HCT116 (cell line): ENCODE measurements at regions not wholly inside any gene's neighbourhood (a gene's known extent, or its start where the extent isn't known, plus 50 kb on each side); places are given as distances from the start of the nearest gene placed in this dataset.

Experiments
- ATAC-seq: fragments of 200-7000 bp; cut with Tn5 transposase; 2 replicates; pipeline ENCODE4 v1.9.1; 2020; ENCODE audit warnings: mild to moderate bottlenecking, moderate library complexity
- BruUV-seq: library from RNA; stranded (reverse); fragments of 400-500 nt; replicated peaks from 2 replicates; lab custom pipeline; 2021; lab: Mats Ljungman, UMichigan
- CTCF ChIA-PET: fragments of 300-600 bp; sonication (Branson Sonifier 250); formaldehyde crosslinking; loops from one replicate; lab custom pipeline; 2021; ENCODE audit warnings: antibody characterized with exemption; lab: Charles Lee
- POLR2A ChIA-PET: fragments of 300-600, 350-600 bp; sonication (Branson Sonifier 250); formaldehyde crosslinking; loops from one replicate; lab custom pipeline; 2021; ENCODE audit warnings: antibody characterized with exemption; lab: Charles Lee
- RAD21 ChIA-PET, 2 experiments: fragments of 300-600 bp; sonication (Branson Sonifier 250); formaldehyde crosslinking; loops; one replicate each; lab custom pipeline; 2023; ENCODE audit warnings: low total read pairs in 2 of 2; ENCODE audit not compliant: uncharacterized antibody in 2 of 2, unreplicated experiment in 2 of 2, low non-redundant PET in 1 of 2; lab: Charles Lee
- DNase-seq: peaks from one replicate; pipeline ENCODE4 v3.0.0-alpha.2; 2010; ENCODE audit warnings: low read depth, low spot score
- H2AFZ ChIP-seq: fragments of 200-600 bp; shearing (Covaris generic), sonication (generic); 2 replicates; pipeline ENCODE4 v1.6.1; 2017; ENCODE audit warnings: low read depth, mixed run types, mixed read lengths, antibody characterized with exemption, low read length; ENCODE audit not compliant: poor library complexity, severe bottlenecking
- H3K27ac ChIP-seq: 2 replicates; pipeline ENCODE4 v1.5.1; 2012; ENCODE audit warnings: low read depth, low read length
- H3K27me3 ChIP-seq: fragments of 200-600 bp; sonication (generic); 2 replicates; pipeline ENCODE4 v1.6.1; 2016; ENCODE audit warnings: mixed run types, low read length, mixed read lengths; ENCODE audit not compliant: insufficient read depth
- H3K36me3 ChIP-seq, 2 experiments: fragments of 200-500 bp in 1 of 2; fragments of 200-600 bp in 1 of 2; sonication (Bioruptor generic) in 1 of 2; sonication (generic) in 1 of 2; 2 replicates each; pipeline versions ENCODE4 v1.5.1 to v1.6.1; 2014 to 2016; ENCODE audit warnings: low read length in 2 of 2, inconsistent platforms in 1 of 2, mixed read lengths in 1 of 2, mixed run types in 1 of 2; ENCODE audit not compliant: insufficient read depth in 2 of 2, control insufficient read depth in 1 of 2
- H3K4me1 ChIP-seq, 2 experiments: fragments of 200-600 bp in 1 of 2; sonication (generic) in 1 of 2; 2 replicates each; pipeline versions ENCODE4 v1.5.1 to v1.6.1; 2012 to 2017; ENCODE audit warnings: low read length in 2 of 2, inconsistent platforms in 1 of 2, mild to moderate bottlenecking in 1 of 2, mixed read lengths in 1 of 2, mixed run types in 1 of 2, moderate library complexity in 1 of 2; ENCODE audit not compliant: insufficient read depth in 2 of 2, control insufficient read depth in 1 of 2
- H3K4me2 ChIP-seq: fragments of 200-600 bp; sonication (generic); 2 replicates; pipeline ENCODE4 v1.6.1; 2017; ENCODE audit warnings: mixed run types, low read length, mixed read lengths
- H3K4me3 ChIP-seq, 2 experiments: fragments of 200-600 bp in 1 of 2; sonication (generic) in 1 of 2; replicated peaks in 1 of 2; 2 replicates each; pipeline ENCODE4 v1.5.1; 2011 to 2016; ENCODE audit warnings: low read length in 2 of 2, control low read depth in 1 of 2, low read depth in 1 of 2, mild to moderate bottlenecking in 1 of 2, mixed read lengths in 1 of 2, mixed run types in 1 of 2
- H3K79me2 ChIP-seq: fragments of 200-600 bp; sonication (generic); 2 replicates; pipeline ENCODE4 v1.6.1; 2017; ENCODE audit warnings: mild to moderate bottlenecking, mixed run types, low read length, moderate library complexity, mixed read lengths; ENCODE audit not compliant: insufficient read depth
- H3K9ac ChIP-seq: fragments of 200-600 bp; sonication (generic); 2 replicates; pipeline ENCODE4 v1.6.1; 2016; ENCODE audit warnings: low read length, mixed read lengths
- H3K9me2 ChIP-seq: fragments of 200-600 bp; sonication (generic), shearing (Covaris generic); 2 replicates; pipeline ENCODE4 v1.6.1; 2017; ENCODE audit warnings: mixed run types, mild to moderate bottlenecking, moderate library complexity; ENCODE audit not compliant: insufficient read depth
- H3K9me3 ChIP-seq, 2 experiments: fragments of 200-500 bp in 1 of 2; fragments of 200-600 bp in 1 of 2; sonication (Bioruptor generic) in 1 of 2; sonication (generic) in 1 of 2; 2 replicates each; pipeline ENCODE4 v1.6.1; 2014 to 2017; ENCODE audit warnings: low read length in 2 of 2, mixed read lengths in 2 of 2, inconsistent platforms in 1 of 2, low read depth in 1 of 2, mild to moderate bottlenecking in 1 of 2, mixed run types in 1 of 2, moderate library complexity in 1 of 2; ENCODE audit not compliant: control insufficient read depth in 1 of 2, insufficient read depth in 1 of 2
- H4K20me1 ChIP-seq: fragments of 200-600 bp; sonication (generic), shearing (Covaris generic); 2 replicates; pipeline ENCODE4 v1.6.1; 2017; ENCODE audit warnings: mixed run types, mild to moderate bottlenecking, moderate library complexity; ENCODE audit not compliant: insufficient read depth
- CBX3 ChIP-seq: IDR thresholded peaks from 2 replicates; pipeline ENCODE4 v1.6.1; 2012; ENCODE audit warnings: low read depth
- EGR1 ChIP-seq: IDR thresholded peaks from 2 replicates; pipeline ENCODE4 v1.6.1; 2012; ENCODE audit warnings: low read depth
- ELF1 ChIP-seq: IDR thresholded peaks from 2 replicates; pipeline ENCODE4 v1.6.1; 2012; ENCODE audit warnings: low read depth, borderline replicate concordance
- EZH2phosphoT487 ChIP-seq: fragments of 200-600 bp; IDR thresholded peaks from 2 replicates; pipeline ENCODE4 v1.6.1; 2018; ENCODE audit warnings: antibody characterized with exemption, borderline replicate concordance
- JUND ChIP-seq: IDR thresholded peaks from 2 replicates; pipeline ENCODE4 v1.6.1; 2012
- POLR2A ChIP-seq: IDR thresholded peaks from 2 replicates; pipeline ENCODE4 v1.7.0; 2011; ENCODE audit warnings: borderline replicate concordance; ENCODE audit not compliant: insufficient read depth, insufficient read length; ENCODE audit errors: extremely low read depth
- POLR2AphosphoS5 ChIP-seq: IDR thresholded peaks from 2 replicates; pipeline ENCODE4 v1.6.1; 2011; ENCODE audit warnings: mild to moderate bottlenecking, low read depth, low read length, moderate library complexity
- RAD21 ChIP-seq: IDR thresholded peaks from 2 replicates; pipeline ENCODE4 v1.6.1; 2012; ENCODE audit warnings: low read depth, mild to moderate bottlenecking
- SRF ChIP-seq: IDR thresholded peaks from 2 replicates; pipeline ENCODE4 v1.6.1; 2012; ENCODE audit warnings: low read depth
- YY1 ChIP-seq: IDR thresholded peaks from 2 replicates; pipeline ENCODE4 v1.6.1; 2011; ENCODE audit warnings: low read length, low read depth, moderate library complexity, mild to moderate bottlenecking; ENCODE audit not compliant: insufficient replicate concordance; ENCODE audit errors: extremely low read depth
- ZFX ChIP-seq: fragments of 450-650 bp; IDR thresholded peaks from 2 replicates; pipeline ENCODE4 v1.6.1; 2017
- ZNF274 ChIP-seq: fragments of 200-500 bp; sonication (Bioruptor generic); IDR thresholded peaks from 2 replicates; pipeline ENCODE4 v1.6.1; 2014; ENCODE audit warnings: mild to moderate bottlenecking, low read depth, low read length, inconsistent platforms
- intact Hi-C: fragments of 100-400 bp; cut with micrococcal nuclease; formaldehyde crosslinking; loops from 2 replicates; pipeline ENCODE4 v1.10.0; 2022
- TF ChIP-seq, protein P1 (sequence below): IDR thresholded peaks from 2 replicates; pipeline ENCODE4 v1.6.1; 2012; ENCODE audit warnings: low read depth
- TF ChIP-seq, protein P2 (sequence below): IDR thresholded peaks from 2 replicates; pipeline ENCODE4 v1.6.1; 2012
- TF ChIP-seq, protein P3 (sequence below): IDR thresholded peaks from 2 replicates; pipeline ENCODE4 v1.6.1; 2012

DNA sequence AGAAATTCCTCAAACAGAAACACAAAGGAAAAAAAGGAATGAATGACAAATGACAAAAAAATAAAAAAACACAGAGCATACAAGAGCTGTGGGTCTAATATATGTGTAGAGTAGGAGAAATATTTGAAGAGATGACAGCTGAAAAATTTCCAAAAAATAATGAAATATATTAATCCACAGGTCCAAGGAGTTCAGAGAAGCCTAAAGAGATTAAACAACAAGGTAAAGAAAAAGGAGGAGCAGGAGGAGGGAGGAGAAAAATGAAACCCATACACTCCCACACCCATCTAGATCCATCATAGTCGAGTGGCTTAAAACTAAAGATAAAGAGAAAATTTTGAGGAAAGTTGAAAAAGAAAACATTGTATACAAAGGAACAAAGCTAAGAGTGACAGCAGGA, 182.4 kb upstream of the MAP3K1 start:
- no peak for DNase-seq
- Histone ChIP-seq H3K9me3 (no peaks in the 10 kb centered on the region; a peak in 1 of 4 replicates), H3K4me3 (no peak overlapping the region), H3K79me2 (no peaks in the 10 kb centered on the region), H3K9me2 (no peaks in the 10 kb centered on the region), H3K4me2 (no peak overlapping the region), H3K9ac (no peak overlapping the region), H3K4me1 (peaks cover 15 to 17% of the 10 kb centered on the region in 2 experiments), H2AFZ (no peak overlapping the region)
- intact Hi-C loops = no loop called here
- CTCF ChIA-PET = no interaction called here
- no TSS peak for BruUV-seq
- TF ChIP-seq POLR2AphosphoS5 (no peak), ZFX (no peak), POLR2A (no peak)
- TF ChIP-seq, all 23 proteins: peak for 0
- H3K27ac ChIP-seq = no peak overlapping the region
- no peaks in the 10 kb centered on the region for H4K20me1 ChIP-seq
- no peaks in the 10 kb centered on the region for H3K36me3 ChIP-seq
- ATAC-seq = no peak
- no peaks in the 10 kb centered on the region for H3K27me3 ChIP-seq
- RAD21 ChIA-PET = interaction anchor here in 1 of 2 experiments (0.6 kb wide), 1 partner anchor 697 kb away, joined by 6 read pairs; no protein-coding TSS in a partner anchor
- POLR2A ChIA-PET = no interaction called here

DNA sequence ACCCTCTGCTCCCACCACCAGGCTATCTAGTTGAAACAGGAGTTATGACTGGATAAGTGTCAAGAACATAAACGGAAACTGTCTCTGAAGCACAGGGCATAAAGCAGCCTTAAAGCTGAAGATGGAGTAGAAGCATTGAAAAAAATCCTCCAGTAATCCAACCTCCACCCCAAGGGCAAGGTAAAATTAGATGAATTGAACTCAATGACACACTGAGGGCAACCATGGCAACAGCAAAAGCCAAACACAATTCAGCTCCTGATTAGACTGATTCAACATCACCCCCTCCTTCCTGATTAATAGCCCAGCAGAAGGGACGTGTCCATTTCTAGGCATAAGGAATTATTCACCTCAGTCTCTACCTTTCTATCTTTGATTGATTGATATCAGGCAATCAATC, 183.2 kb upstream of the MAP3K1 start:
- Histone ChIP-seq H3K4me3 (no peak overlapping the region), H3K27ac (no peak overlapping the region)
- ChIA-PET RAD21 (interaction anchor here in 1 of 2 experiments (0.6 kb wide), 1 partner anchor 696 kb away, joined by 6 read pairs; no protein-coding TSS in a partner anchor), POLR2A (no interaction called here)
- DNase-seq (no peak), ATAC-seq (no peak)
- intact Hi-C loops = no loop called here
- TF ChIP-seq ELF1 (no peak), CBX3 (no peak), POLR2A (no peak), ZNF274 (no peak), RAD21 (no peak), SRF (no peak), ZFX (no peak), JUND (no peak), POLR2AphosphoS5 (no peak), YY1 (no peak), EGR1 (no peak), EZH2phosphoT487 (no peak)
- TF ChIP-seq, protein P1, sequence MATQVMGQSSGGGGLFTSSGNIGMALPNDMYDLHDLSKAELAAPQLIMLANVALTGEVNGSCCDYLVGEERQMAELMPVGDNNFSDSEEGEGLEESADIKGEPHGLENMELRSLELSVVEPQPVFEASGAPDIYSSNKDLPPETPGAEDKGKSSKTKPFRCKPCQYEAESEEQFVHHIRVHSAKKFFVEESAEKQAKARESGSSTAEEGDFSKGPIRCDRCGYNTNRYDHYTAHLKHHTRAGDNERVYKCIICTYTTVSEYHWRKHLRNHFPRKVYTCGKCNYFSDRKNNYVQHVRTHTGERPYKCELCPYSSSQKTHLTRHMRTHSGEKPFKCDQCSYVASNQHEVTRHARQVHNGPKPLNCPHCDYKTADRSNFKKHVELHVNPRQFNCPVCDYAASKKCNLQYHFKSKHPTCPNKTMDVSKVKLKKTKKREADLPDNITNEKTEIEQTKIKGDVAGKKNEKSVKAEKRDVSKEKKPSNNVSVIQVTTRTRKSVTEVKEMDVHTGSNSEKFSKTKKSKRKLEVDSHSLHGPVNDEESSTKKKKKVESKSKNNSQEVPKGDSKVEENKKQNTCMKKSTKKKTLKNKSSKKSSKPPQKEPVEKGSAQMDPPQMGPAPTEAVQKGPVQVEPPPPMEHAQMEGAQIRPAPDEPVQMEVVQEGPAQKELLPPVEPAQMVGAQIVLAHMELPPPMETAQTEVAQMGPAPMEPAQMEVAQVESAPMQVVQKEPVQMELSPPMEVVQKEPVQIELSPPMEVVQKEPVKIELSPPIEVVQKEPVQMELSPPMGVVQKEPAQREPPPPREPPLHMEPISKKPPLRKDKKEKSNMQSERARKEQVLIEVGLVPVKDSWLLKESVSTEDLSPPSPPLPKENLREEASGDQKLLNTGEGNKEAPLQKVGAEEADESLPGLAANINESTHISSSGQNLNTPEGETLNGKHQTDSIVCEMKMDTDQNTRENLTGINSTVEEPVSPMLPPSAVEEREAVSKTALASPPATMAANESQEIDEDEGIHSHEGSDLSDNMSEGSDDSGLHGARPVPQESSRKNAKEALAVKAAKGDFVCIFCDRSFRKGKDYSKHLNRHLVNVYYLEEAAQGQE = no peak
- TF ChIP-seq, protein P2, sequence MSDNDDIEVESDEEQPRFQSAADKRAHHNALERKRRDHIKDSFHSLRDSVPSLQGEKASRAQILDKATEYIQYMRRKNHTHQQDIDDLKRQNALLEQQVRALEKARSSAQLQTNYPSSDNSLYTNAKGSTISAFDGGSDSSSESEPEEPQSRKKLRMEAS = no peak
- TF ChIP-seq, protein P3, sequence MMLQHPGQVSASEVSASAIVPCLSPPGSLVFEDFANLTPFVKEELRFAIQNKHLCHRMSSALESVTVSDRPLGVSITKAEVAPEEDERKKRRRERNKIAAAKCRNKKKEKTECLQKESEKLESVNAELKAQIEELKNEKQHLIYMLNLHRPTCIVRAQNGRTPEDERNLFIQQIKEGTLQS = no peak
- TF ChIP-seq, all 23 proteins: peak for 0
- Histone ChIP-seq H3K27me3 (no peaks in the 10 kb centered on the region), H3K9ac (no peak overlapping the region), H3K36me3 (no peaks in the 10 kb centered on the region), H3K4me1 (peaks cover 8 to 9% of the 10 kb centered on the region in 2 experiments), H3K4me2 (no peak overlapping the region), H2AFZ (no peak overlapping the region), H3K9me2 (no peaks in the 10 kb centered on the region), H3K9me3 (no peaks in the 10 kb centered on the region; a peak in 1 of 4 replicates), H4K20me1 (no peaks in the 10 kb centered on the region), H3K79me2 (no peaks in the 10 kb centered on the region)
- CTCF ChIA-PET = no interaction called here
- no TSS peak for BruUV-seq
